NCI-H1694 (cell line): ENCODE measurements at regions not wholly inside any gene's neighbourhood (a gene's known extent, or its start where the extent isn't known, plus 50 kb on each side); places are given as distances from the start of the nearest gene placed in this dataset.
"Not testable (repeated sequence)": the region's sequence is repeated elsewhere in the genome, so short reads cannot be mapped to it uniquely, and the experiment has no call there.

Source experiments
- DNase-seq: peaks from one replicate; lab custom pipeline; 2025; lab: John Stamatoyannopoulos, UW

- no peak for DNase-seq
Measured at GRCh38 chr5:56686337-56687195, 128.8 kb upstream of the MAP3K1 start.

GRCh38 chr5:56685503-56686217, 129.7 kb upstream of the MAP3K1 start:
- DNase-seq = no peak

- DNase-seq = no peak
Measured at GRCh38 chr5:56684159-56684558, 131.2 kb upstream of the MAP3K1 start.

GRCh38 chr5:56683733-56684132, 131.6 kb upstream of the MAP3K1 start:
- DNase-seq = no peak

GRCh38 chr5:56683281-56683680, 132.1 kb upstream of the MAP3K1 start:
- no peak for DNase-seq

GRCh38 chr5:56681346-56681745, 134.0 kb upstream of the MAP3K1 start:
- no peak for DNase-seq

GRCh38 chr5:56680731-56681130, 134.6 kb upstream of the MAP3K1 start:
- no peak for DNase-seq

- no peak for DNase-seq
Measured at GRCh38 chr5:56677690-56678305, 137.6 kb upstream of the MAP3K1 start.

- no peak for DNase-seq
Measured at GRCh38 chr5:56676091-56676768, 139.1 kb upstream of the MAP3K1 start.

GRCh38 chr5:56674441-56674840, 140.9 kb upstream of the MAP3K1 start:
- no peak for DNase-seq

- DNase-seq = no peak
Measured at GRCh38 chr5:56673171-56673570, 142.2 kb upstream of the MAP3K1 start.

- DNase-seq = no peak
Measured at GRCh38 chr5:56671571-56671970, 143.8 kb upstream of the MAP3K1 start.

- no peak for DNase-seq
Measured at GRCh38 chr5:56670916-56671315, 144.4 kb upstream of the MAP3K1 start.

- DNase-seq = peak; percentile 1
Measured at GRCh38 chr5:56669534-56670483, 145.5 kb upstream of the MAP3K1 start.

- no peak for DNase-seq
Measured at GRCh38 chr5:56668996-56669395, 146.4 kb upstream of the MAP3K1 start.

GRCh38 chr5:56667692-56668091, 147.7 kb upstream of the MAP3K1 start:
- no peak for DNase-seq

- no peak for DNase-seq
Measured at GRCh38 chr5:56666901-56667300, 148.4 kb upstream of the MAP3K1 start.

GRCh38 chr5:56665117-56665516, 150.2 kb upstream of the MAP3K1 start:
- not testable (repeated sequence) for DNase-seq

- DNase-seq = no peak
Measured at GRCh38 chr5:56664025-56664424, 151.3 kb upstream of the MAP3K1 start.

GRCh38 chr5:56663523-56663922, 151.8 kb upstream of the MAP3K1 start:
- no peak for DNase-seq

GRCh38 chr5:56662893-56663292, 152.5 kb upstream of the MAP3K1 start:
- no peak for DNase-seq
